ENCODE measurements at regions not wholly inside any gene's neighbourhood (a gene's known extent, or its start where the extent isn't known, plus 50 kb on each side); places are given as distances from the start of the nearest gene placed in this dataset.
"Not testable (repeated sequence)": the region's sequence is repeated elsewhere in the genome, so short reads cannot be mapped to it uniquely, and the experiment has no call there.

DNA sequence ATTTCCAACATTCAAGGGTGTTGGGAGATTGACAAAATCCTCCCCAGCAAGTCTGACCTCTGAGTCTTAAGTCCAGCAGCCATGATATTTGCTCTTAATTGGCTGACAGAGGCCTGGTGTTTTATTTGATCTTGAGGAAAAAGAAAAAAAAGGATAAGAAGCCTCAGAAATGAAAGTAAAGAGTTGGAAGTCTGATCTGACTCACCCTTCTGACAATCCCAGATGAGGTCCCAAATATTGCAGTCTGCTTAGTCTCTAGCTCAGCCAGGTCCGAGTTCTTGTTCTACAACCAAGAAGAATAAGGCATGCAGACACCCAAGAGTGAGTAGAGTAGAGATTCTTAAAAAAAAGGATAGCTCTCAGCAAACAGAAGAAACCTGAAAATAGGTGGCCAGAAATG, 632.5 kb upstream of the ST8SIA4 start:
- no peaks in the 10 kb centered on the region for H3K27me3 Mint-ChIP-seq
- no peaks in the 10 kb centered on the region for H3K4me1 Mint-ChIP-seq
- CTCF ChIA-PET: no interaction called here
- peaks cover 6% of the 10 kb centered on the region for H3K9me3 Mint-ChIP-seq
- intact Hi-C loops (cut with micrococcal nuclease): no loop called here
- no peaks in the 10 kb centered on the region for H3K36me3 Mint-ChIP-seq (ENCODE audit: low read depth)
- DNase-seq (no peak), ATAC-seq (ENCODE audit: low read depth) (no peak)
- TF ChIP-seq CTCF (IDR thresholded peaks at IDR 0.05): no peak
- POLR2A ChIA-PET: no interaction called here
- H3K27ac Mint-ChIP-seq: no peak overlapping the region
- no peak overlapping the region for H3K4me3 Mint-ChIP-seq

DNA sequence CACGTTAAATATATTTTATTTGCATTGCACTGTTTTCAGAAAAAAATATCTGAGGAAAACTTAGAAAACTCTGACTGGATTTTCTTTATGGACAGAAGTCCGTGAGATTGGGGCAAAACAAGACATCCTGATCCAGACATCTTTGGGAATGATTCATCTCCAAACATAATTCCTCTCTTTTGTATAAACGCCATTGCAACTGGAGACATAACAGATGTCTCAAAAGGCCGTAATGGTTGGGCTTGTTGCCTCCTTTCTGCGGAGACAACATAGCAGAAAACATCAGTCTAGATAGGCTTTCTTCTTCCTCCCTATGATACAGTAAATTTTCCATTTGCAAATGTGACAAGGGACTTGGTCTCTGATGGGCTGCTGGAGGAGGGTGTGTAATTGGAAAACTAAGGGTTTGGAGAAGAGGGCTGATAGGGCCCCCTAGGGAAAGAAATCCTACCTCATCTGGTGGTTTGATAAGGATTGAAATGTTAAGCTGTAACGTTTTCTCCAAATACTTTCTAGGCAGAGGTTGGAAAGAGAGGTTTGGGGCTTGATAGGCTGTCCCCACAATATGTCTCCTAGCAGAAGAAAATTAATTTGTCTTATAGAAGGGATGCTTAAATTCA, 631.5 kb upstream of the ST8SIA4 start:
- Mint-ChIP-seq H3K4me1 (no peaks in the 10 kb centered on the region), H3K27me3 (no peaks in the 10 kb centered on the region), H3K9me3 (peaks cover 6% of the 10 kb centered on the region), H3K36me3 (ENCODE audit: low read depth) (no peaks in the 10 kb centered on the region), H3K4me3 (no peak overlapping the region), H3K27ac (no peak overlapping the region)
- DNase-seq (no peak), ATAC-seq (ENCODE audit: low read depth) (no peak)
- ChIA-PET CTCF (no interaction called here), POLR2A (no interaction called here)
- TF ChIP-seq CTCF (IDR thresholded peaks at IDR 0.05): no peak
- intact Hi-C loops (cut with micrococcal nuclease): no loop called here

- Mint-ChIP-seq H3K36me3 (ENCODE audit: low read depth) (no peaks in the 10 kb centered on the region), H3K27ac (no peak overlapping the region), H3K9me3 (peaks cover 9% of the 10 kb centered on the region), H3K27me3 (no peaks in the 10 kb centered on the region), H3K4me3 (no peak overlapping the region), H3K4me1 (no peaks in the 10 kb centered on the region)
- intact Hi-C loops (cut with micrococcal nuclease): no loop called here
- POLR2A ChIA-PET: no interaction called here
- no peak for DNase-seq
- no peak for TF ChIP-seq CTCF (IDR thresholded peaks at IDR 0.05)
- CTCF ChIA-PET: no interaction called here
- no peak for ATAC-seq (ENCODE audit: low read depth)
Measured at GRCh38 chr5:101532430-101532829, 629.3 kb upstream of the ST8SIA4 start.

DNA sequence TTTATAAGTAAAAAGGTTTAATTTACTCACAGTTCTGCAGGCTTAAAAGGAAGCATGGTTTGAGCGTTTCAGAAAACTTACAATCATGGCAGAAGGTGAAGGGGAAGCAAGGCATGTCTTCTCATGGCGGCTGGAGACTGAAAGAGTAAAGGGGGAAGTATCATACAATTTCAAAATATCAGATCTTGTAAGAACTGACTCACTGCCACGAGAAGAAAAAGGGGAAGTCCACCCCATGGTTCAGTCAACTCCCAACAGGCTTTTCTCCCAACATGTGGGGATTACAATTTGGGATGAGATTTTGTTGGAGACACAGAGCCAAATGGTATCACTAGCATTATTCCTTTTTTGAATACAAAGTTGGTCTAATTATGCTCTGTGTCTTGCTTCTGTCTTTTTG, 627.9 kb upstream of the ST8SIA4 start:
- ATAC-seq (ENCODE audit: low read depth): no peak
- no peak for DNase-seq
- no peak for TF ChIP-seq CTCF (IDR thresholded peaks at IDR 0.05)
- H3K36me3 Mint-ChIP-seq (ENCODE audit: low read depth): no peaks in the 10 kb centered on the region
- ChIA-PET CTCF (no interaction called here), POLR2A (no interaction called here)
- no peak overlapping the region for H3K27ac Mint-ChIP-seq
- H3K4me3 Mint-ChIP-seq: no peak overlapping the region
- H3K4me1 Mint-ChIP-seq: no peaks in the 10 kb centered on the region
- H3K27me3 Mint-ChIP-seq: no peaks in the 10 kb centered on the region
- peaks cover 9% of the 10 kb centered on the region for H3K9me3 Mint-ChIP-seq
- intact Hi-C loops (cut with micrococcal nuclease): no loop called here

- H3K27ac Mint-ChIP-seq; intact Hi-C loops (cut with micrococcal nuclease); ATAC-seq (ENCODE audit: low read depth); CTCF ChIA-PET; H3K4me3 Mint-ChIP-seq; POLR2A ChIA-PET; H3K36me3 Mint-ChIP-seq (ENCODE audit: low read depth); H3K9me3 Mint-ChIP-seq; DNase-seq; H3K27me3 Mint-ChIP-seq; H3K4me1 Mint-ChIP-seq: not testable (repeated sequence)
Measured at GRCh38 chr5:101529094-101529493, 626.0 kb upstream of the ST8SIA4 start.

DNA sequence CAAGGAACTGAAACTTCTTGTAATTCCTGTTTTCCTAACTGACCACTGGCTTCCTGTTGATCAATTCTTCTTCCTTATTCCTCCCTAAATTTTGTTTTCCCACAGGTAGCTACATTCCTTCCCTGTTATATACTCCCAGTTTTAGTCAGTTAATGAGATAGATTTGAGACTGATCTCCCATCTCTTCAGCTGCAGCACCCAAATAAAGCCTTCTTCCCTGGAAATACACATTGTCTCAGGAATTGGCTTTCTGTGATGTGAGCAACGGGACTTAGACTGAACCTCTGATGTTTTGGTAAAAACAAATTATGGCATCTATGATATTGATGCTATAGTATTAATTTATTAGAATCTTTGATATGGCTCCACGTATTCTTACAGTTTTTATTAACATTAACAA, 617.3 kb upstream of the ST8SIA4 start:
- no peaks in the 10 kb centered on the region for H3K4me1 Mint-ChIP-seq
- no peak for ATAC-seq (ENCODE audit: low read depth)
- H3K36me3 Mint-ChIP-seq (ENCODE audit: low read depth): no peaks in the 10 kb centered on the region
- TF ChIP-seq CTCF (IDR thresholded peaks at IDR 0.05): no peak
- ChIA-PET POLR2A (no interaction called here), CTCF (no interaction called here)
- no peak overlapping the region for H3K27ac Mint-ChIP-seq
- no peak overlapping the region for H3K4me3 Mint-ChIP-seq
- no peak for DNase-seq
- intact Hi-C loops (cut with micrococcal nuclease): no loop called here
- no peaks in the 10 kb centered on the region for H3K27me3 Mint-ChIP-seq
- H3K9me3 Mint-ChIP-seq: peaks cover 8% of the 10 kb centered on the region
